K562 (cell line): ENCODE measurements at regions not wholly inside any gene's neighbourhood (a gene's known extent, or its start where the extent isn't known, plus 50 kb on each side); places are given as distances from the start of the nearest gene placed in this dataset.
A peak's percentile ranks its signal among the peaks of the same experiment; 100 is the strongest.

ENCODE experiments used
- ARID1B ChIP-seq: fragments of 450-650 bp; IDR thresholded peaks from 2 replicates; pipeline ENCODE4 v1.6.1; 2016; ENCODE audit warnings: antibody characterized with exemption, mild to moderate bottlenecking, inconsistent platforms
- CREB3 ChIP-seq: fragments of 450-650 bp; conservative IDR thresholded peaks from 2 replicates; pipeline ENCODE4 v1.6.1; 2016; ENCODE audit warnings: missing genetic modification characterization, low read depth, mild to moderate bottlenecking, missing compliant biosample characterization, moderate library complexity
- EP400 ChIP-seq: fragments of 450-650 bp; IDR thresholded peaks from 2 replicates; pipeline ENCODE4 v1.6.1; 2017; ENCODE audit warnings: antibody characterized with exemption, mild to moderate bottlenecking, moderate library complexity
- GATAD2A ChIP-seq: fragments of 450-650 bp; IDR thresholded peaks from 2 replicates; pipeline ENCODE4 v1.6.1; 2017
- HINFP ChIP-seq: fragments of 450-650 bp; conservative IDR thresholded peaks from 2 replicates; pipeline ENCODE4 v1.6.1; 2016; ENCODE audit warnings: missing genetic modification characterization, low read depth, mild to moderate bottlenecking, control low read depth, missing compliant biosample characterization
- NR2C1 ChIP-seq, 2 experiments: fragments of 450-650 bp; IDR thresholded peaks; 2 replicates each; pipeline ENCODE4 v1.6.1; 2017; ENCODE audit warnings: mild to moderate bottlenecking in 2 of 2, antibody characterized with exemption in 1 of 2, inconsistent platforms in 1 of 2, missing compliant biosample characterization in 1 of 2, missing genetic modification characterization in 1 of 2
- NR3C1 ChIP-seq: sonication (generic); formaldehyde crosslinking; IDR thresholded peaks from 2 replicates; pipeline ENCODE4 v1.8.1; 2022; ENCODE audit warnings: missing genetic modification reagents
- NR4A1 ChIP-seq, 2 experiments: fragments of 250-450 bp in 1 of 2; fragments of 450-650 bp in 1 of 2; sonication (Bioruptor Pico) in 1 of 2; IDR thresholded peaks; 2 replicates each; pipeline versions ENCODE4 v1.4.0 to v1.6.1; 2016 to 2020; ENCODE audit warnings: mild to moderate bottlenecking in 2 of 2, missing compliant biosample characterization in 1 of 2, missing genetic modification characterization in 1 of 2, moderate library complexity in 1 of 2
- PBX2 ChIP-seq, 2 experiments: IDR thresholded peaks in 1 of 2; conservative IDR thresholded peaks in 1 of 2; 2 replicates each; pipeline ENCODE4 v1.6.1; 2016; ENCODE audit warnings: low read depth in 2 of 2, mild to moderate bottlenecking in 1 of 2, missing compliant biosample characterization in 1 of 2, missing genetic modification characterization in 1 of 2, moderate library complexity in 1 of 2
- SAP30 ChIP-seq: fragments of 200-600 bp; sonication (generic); IDR thresholded peaks from 2 replicates; pipeline ENCODE4 v1.6.1; 2012; ENCODE audit warnings: borderline replicate concordance, low read depth, mild to moderate bottlenecking, moderate library complexity, low read length, control low read depth, inconsistent platforms; ENCODE audit not compliant: insufficient read depth, poor library complexity, severe bottlenecking
- SMARCA4 ChIP-seq: fragments of 450-650 bp; IDR thresholded peaks from 2 replicates; pipeline ENCODE4 v1.6.1; 2016
- SP2 ChIP-seq: IDR thresholded peaks from 2 replicates; pipeline ENCODE4 v1.6.1; 2011; ENCODE audit warnings: mild to moderate bottlenecking, low read depth, low read length, moderate library complexity; ENCODE audit not compliant: poor library complexity, severe bottlenecking; ENCODE audit errors: extremely low read depth
- TRIM28 ChIP-seq: fragments of 450-650 bp; IDR thresholded peaks from 2 replicates; pipeline ENCODE4 v1.6.1; 2017
- ZNF518B ChIP-seq: fragments of 250-450 bp; sonication (Bioruptor Pico); IDR thresholded peaks from 2 replicates; pipeline ENCODE4 v1.5.0; 2021; ENCODE audit warnings: mild to moderate bottlenecking, moderate library complexity
- ZNF639 ChIP-seq, 2 experiments: fragments of 200-800 bp in 1 of 2; sonication (Bioruptor generic) in 1 of 2; sonication (generic) in 1 of 2; formaldehyde crosslinking in 1 of 2; IDR thresholded peaks in 1 of 2; conservative IDR thresholded peaks in 1 of 2; 2 replicates each; pipeline versions ENCODE4 v1.5.0 to v1.6.1; 2016 to 2020; ENCODE audit warnings: missing compliant biosample characterization in 1 of 2, missing genetic modification characterization in 1 of 2, missing genetic modification reagents in 1 of 2
- ZNF77 ChIP-seq: fragments of 250-450 bp; sonication (Bioruptor Pico); IDR thresholded peaks from 2 replicates; pipeline ENCODE4 v1.5.0; 2020

GRCh38 chr2:216799873-216800431 lies 59.9 kb downstream of the TNP1 start (continued):
- TF ChIP-seq PBX2 (CRISPR knock-in tag; IDR thresholded peaks at IDR 0.05; ENCODE audit: low read depth) (no peak), PBX2 (tag; conservative IDR thresholded peaks at IDR 0.05; ENCODE audit: low read depth) (peak; percentile 84), SMARCA4 (peak; percentile 56; the same call in 1 of the 2 replicates), HINFP (tag) (no peak), CREB3 (tag) (no peak), NR3C1 (no peak), EP400 (no peak), ARID1B (peak; percentile 27; the same call in 1 of the 2 replicates), ZNF518B (no peak), NR4A1 (CRISPR knock-in tag; IDR thresholded peaks at IDR 0.05) (no peak), NR4A1 (tag; IDR thresholded peaks at IDR 0.05) (no peak), NR2C1 (IDR thresholded peaks at IDR 0.05) (no peak), NR2C1 (tag; IDR thresholded peaks at IDR 0.05) (no peak), SP2 (no peak), ZNF77 (CRISPR knock-in tag) (no peak), SAP30 (no peak), TRIM28 (no peak), ZNF639 (CRISPR knock-in tag; conservative IDR thresholded peaks at IDR 0.05 in 1 of 2, IDR thresholded peaks at IDR 0.05 in 1 of 2) (no peak), GATAD2A (no peak)
